ENCODE measurements at regions not wholly inside any gene's neighbourhood (a gene's known extent, or its start where the extent isn't known, plus 50 kb on each side); places are given as distances from the start of the nearest gene placed in this dataset.

DNA sequence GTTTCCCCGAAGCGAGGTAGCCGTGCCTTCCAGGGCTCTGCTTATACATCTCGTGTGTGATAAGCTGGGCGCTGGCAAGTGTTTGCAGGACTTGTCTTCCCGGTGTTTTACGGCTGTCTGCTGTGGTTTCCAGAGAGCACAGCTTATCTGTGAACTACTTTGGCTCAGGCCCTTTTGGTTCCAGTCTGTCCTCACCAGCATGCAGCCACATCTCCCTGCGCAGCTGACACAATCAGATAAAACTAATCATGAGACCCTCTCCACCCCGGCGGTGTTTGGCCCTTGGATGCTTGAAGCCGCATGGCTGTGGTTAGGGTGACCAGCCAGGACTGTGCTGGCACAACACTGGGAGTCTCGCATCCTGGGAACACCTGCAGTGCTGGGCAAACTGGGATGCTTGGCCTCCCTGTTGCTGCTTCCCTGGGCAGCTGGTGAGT, 241.8 kb upstream of the FOXQ1 start:
- TF ChIP-seq, protein P1, sequence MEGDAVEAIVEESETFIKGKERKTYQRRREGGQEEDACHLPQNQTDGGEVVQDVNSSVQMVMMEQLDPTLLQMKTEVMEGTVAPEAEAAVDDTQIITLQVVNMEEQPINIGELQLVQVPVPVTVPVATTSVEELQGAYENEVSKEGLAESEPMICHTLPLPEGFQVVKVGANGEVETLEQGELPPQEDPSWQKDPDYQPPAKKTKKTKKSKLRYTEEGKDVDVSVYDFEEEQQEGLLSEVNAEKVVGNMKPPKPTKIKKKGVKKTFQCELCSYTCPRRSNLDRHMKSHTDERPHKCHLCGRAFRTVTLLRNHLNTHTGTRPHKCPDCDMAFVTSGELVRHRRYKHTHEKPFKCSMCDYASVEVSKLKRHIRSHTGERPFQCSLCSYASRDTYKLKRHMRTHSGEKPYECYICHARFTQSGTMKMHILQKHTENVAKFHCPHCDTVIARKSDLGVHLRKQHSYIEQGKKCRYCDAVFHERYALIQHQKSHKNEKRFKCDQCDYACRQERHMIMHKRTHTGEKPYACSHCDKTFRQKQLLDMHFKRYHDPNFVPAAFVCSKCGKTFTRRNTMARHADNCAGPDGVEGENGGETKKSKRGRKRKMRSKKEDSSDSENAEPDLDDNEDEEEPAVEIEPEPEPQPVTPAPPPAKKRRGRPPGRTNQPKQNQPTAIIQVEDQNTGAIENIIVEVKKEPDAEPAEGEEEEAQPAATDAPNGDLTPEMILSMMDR (conservative IDR thresholded peaks at IDR 0.05 in 1 of 2, IDR thresholded peaks at IDR 0.05 in 1 of 2; ENCODE audit: extremely low read depth in 1 of 2, insufficient read depth in 1 of 2, low read depth in 1 of 2, low read length in 2 of 2), result no peak
- TF ChIP-seq EZH2 (IDR thresholded peaks at IDR 0.05; ENCODE audit: borderline replicate concordance, low read length), result no peak

Measured in mammary epithelial cell (primary cell).